ENCODE measurements at regions not wholly inside any gene's neighbourhood (a gene's known extent, or its start where the extent isn't known, plus 50 kb on each side); places are given as distances from the start of the nearest gene placed in this dataset.
"Not testable (repeated sequence)": the region's sequence is repeated elsewhere in the genome, so short reads cannot be mapped to it uniquely, and the experiment has no call there.

- no peak for DNase-seq (ENCODE audit: low spot score)
Measured at GRCh38 chr6:100226811-100227210, 232.8 kb upstream of the MCHR2 start.

DNA sequence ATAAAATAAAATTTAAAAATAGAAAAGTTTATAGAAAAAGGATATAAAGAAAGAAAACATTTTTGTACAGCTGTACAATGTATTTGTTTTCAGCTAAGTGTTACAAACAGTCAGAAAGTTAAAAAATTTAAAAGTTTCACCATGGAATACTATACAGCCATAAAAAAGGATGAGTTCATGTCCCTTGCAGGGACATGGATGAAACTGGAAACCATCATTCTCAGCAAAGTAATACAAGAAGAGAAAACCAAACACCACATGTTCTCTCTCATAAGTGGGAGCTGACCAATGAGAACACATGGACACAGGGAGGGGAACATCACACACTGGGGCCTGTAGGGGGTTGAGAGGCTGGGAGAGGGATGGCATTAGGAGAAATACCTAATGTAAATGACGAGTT is 229.9 kb upstream of the MCHR2 start:
- DNase-seq (ENCODE audit: low spot score): not testable (repeated sequence)

- DNase-seq (ENCODE audit: low spot score): no peak
Measured at GRCh38 chr6:100220543-100220942, 226.5 kb upstream of the MCHR2 start.

DNA sequence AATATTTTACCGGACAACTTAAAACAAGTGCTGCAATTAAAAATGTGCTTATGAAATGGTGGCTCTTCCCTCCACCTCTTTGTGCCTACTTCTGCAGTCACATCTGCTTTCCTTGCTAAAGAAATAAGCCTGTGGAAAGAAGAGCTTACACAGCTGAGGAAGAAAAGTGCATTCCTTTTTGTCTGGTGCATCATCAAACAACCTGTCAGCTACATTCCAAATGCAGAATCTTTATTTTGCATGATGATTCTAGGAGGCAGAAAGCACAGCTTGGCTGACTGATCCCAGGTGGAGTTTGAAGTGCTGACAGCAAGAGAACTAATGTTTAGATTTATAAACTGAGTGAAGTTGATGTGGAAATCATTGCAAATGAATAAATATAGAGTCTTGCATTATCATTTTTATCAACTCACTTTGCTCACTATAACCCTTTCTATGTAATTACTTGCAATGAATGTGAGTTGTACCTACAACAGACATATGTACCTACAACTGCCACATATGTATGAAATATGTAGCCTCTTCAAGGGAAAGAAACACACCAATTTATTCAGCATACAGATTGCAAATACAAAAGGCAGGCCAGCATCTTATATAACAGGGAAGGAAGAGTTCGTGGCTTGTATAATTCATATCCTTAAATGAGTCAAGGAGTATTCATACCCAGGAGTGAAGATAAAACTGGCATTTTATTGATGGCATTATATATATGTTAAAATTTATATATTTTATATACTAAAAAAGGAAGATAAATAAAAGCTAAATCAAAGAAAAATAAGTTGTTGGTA is 223.4 kb upstream of the MCHR2 start:
- no peak for DNase-seq (ENCODE audit: low spot score)

GRCh38 chr6:100216760-100217159 is 222.7 kb upstream of the MCHR2 start:
- DNase-seq (ENCODE audit: low spot score): no peak

- no peak for DNase-seq (ENCODE audit: low spot score)
Measured at GRCh38 chr6:100212131-100212530, 218.1 kb upstream of the MCHR2 start.

GRCh38 chr6:100210137-100211117 is 216.4 kb upstream of the MCHR2 start:
- no peak for DNase-seq (ENCODE audit: low spot score)

- DNase-seq (ENCODE audit: low spot score): no peak
Measured at GRCh38 chr6:100209323-100210136, 215.5 kb upstream of the MCHR2 start.

- no peak for DNase-seq (ENCODE audit: low spot score)
Measured at GRCh38 chr6:100203400-100203799, 209.4 kb upstream of the MCHR2 start.

DNA sequence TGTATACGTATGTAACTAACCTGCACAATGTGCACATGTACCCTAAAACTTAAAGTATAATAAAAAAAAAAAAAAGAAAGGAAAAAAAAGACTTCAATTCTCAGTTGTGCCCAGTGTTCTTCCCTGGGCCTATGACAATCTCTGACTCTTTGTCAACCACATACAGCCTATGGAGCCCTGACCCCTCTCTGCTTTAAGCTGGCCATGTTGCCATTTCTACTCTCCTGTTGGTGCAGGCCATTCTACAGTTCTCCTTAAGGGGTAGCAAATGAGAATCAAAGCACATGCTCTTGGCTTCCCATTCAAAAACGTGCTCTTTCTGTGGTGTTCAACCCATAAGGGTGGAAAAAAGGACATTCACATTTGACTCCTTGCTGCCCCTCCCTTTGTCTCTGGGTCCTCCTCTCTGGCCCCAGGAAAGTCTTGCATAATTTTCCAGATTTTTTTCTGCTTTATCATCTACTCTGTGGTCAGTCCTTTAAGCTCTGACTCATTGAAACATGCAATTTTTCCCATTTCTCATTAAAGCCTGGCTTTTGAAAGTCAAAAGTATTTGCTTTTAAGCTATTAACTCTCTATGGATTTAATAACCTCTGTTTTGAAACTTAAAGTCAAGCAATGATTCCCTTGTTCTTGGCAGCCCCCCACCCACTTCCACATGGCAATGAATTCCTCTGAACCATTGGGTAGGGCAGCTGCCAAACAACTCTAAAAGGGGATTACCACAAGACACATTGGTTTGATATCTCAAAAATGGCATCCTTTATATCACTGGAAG is 208.6 kb upstream of the MCHR2 start:
- no peak for DNase-seq (ENCODE audit: low spot score)

- not testable (repeated sequence) for DNase-seq (ENCODE audit: low spot score)
Measured at GRCh38 chr6:100196214-100196982, 202.4 kb upstream of the MCHR2 start.

- DNase-seq (ENCODE audit: low spot score): not testable (repeated sequence)
Measured at GRCh38 chr6:100195244-100195643, 201.2 kb upstream of the MCHR2 start.

DNA sequence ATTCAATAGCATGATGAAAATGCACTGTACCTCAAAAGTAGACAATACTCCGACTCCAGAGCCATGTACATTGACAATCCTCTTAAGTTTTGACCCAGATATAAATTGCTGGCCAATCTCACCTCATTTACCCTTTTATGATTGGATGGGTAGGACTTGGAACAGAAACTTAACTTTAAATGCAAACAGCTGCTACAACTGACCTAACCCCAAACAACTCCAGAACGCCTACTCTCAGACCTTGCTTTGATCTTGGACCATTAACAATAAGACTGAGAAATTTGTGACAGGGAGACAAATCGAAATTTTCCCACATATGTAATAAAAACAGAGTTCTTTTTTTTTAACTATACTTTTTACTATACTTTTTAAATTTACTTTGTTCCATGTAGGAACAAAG is 200.5 kb upstream of the MCHR2 start:
- no peak for DNase-seq (ENCODE audit: low spot score)

DNA sequence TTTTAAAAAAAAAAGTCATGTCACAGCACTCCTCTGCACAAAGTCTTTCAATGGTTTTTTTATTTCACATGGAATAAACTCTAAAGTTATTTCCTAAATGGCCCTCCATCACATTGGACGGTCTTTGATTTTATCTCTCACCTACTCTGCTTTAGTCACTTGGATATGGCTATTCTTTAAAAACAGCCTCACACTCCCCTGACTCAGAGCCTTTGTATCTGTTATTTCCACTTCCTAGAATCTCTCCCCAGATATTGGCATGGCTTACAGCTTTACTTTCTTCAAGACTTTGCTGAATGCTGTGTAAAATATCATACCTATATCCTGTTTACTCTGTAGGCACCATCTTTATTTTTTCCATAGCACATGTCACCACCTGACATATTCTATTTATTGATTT is 194.7 kb upstream of the MCHR2 start:
- DNase-seq (ENCODE audit: low spot score): no peak

- no peak for DNase-seq (ENCODE audit: low spot score)
Measured at GRCh38 chr6:100186552-100186951, 192.5 kb upstream of the MCHR2 start.

DNA sequence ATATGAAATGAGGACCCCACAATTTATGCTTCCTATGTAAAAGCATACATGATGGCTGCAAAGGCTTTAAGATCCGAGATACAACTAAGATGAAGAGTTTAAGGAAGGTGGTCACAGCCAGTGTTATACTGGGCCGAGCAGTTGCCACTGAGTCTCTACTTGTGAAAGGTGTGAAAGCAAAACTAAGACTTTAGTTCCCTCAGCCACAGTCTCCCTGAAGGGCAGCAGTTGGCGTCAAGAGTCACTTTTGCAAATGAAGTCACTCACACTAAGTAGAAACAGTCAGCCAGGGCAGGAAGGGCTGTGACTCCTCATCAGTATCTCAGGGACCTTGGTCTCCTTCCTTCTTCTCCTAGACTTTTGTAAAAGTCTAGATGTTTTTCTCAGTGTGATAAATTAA is 191.6 kb upstream of the MCHR2 start:
- no peak for DNase-seq (ENCODE audit: low spot score)

DNA sequence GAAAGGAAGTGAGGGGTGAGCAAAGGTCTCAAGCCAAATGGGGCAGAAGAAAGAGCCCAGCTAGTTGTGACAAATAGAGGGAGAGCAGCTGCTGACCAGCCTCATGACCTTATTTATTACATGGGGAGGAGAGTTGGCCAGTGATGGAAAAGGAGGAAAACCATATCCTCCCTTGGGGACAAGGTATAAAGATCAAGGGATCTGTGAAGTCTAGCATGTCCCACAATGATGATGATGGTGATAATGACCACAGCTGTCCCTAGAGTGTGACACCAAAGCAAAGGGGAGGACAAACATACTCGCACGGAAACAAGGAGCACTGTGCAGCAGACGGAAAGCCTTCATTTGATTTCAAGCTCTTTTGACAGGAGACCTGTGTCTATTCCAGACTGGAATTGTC is 190.4 kb upstream of the MCHR2 start:
- DNase-seq (ENCODE audit: low spot score): no peak

- no peak for DNase-seq (ENCODE audit: low spot score)
Measured at GRCh38 chr6:100182313-100182712, 188.3 kb upstream of the MCHR2 start.

GRCh38 chr6:100181309-100181708 is 187.3 kb upstream of the MCHR2 start:
- DNase-seq (ENCODE audit: low spot score): no peak

GRCh38 chr6:100179576-100179975 is 185.6 kb upstream of the MCHR2 start:
- no peak for DNase-seq (ENCODE audit: low spot score)

GRCh38 chr6:100177956-100178355 is 183.9 kb upstream of the MCHR2 start:
- no peak for DNase-seq (ENCODE audit: low spot score)

All from CD4-positive, alpha-beta T cell treated with Interleukin-2 at 100 ng/mL for 4 hours (primary cell).